Suppressor macrophage (primary cell): ENCODE measurements at regions not wholly inside any gene's neighbourhood (a gene's known extent, or its start where the extent isn't known, plus 50 kb on each side); places are given as distances from the start of the nearest gene placed in this dataset.

ENCODE experiments used
- DNase-seq, 4 experiments: peaks; one replicate each; pipeline ENCODE4 v3.0.0-alpha.2; 2020 to 2022

DNA sequence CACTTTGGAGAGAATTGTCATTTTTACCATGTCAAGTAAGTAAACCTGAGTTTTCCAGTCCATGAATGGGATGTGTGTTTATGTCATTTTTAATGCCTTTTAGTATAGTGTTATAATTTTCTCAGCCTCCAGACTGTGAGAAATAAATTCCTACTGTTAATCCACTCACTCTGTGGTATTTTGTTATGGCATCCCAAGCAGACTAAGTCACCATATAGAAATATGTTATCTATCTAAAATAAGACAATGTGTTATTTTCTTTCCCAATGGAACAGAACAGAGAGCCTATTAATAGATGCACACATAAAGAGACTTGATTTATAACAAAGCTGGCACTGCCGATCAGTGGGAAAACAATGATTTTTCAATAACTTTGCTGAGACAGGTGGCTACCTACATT lies 70.2 kb upstream of the SLC4A11 start:
- no peak for DNase-seq

DNA sequence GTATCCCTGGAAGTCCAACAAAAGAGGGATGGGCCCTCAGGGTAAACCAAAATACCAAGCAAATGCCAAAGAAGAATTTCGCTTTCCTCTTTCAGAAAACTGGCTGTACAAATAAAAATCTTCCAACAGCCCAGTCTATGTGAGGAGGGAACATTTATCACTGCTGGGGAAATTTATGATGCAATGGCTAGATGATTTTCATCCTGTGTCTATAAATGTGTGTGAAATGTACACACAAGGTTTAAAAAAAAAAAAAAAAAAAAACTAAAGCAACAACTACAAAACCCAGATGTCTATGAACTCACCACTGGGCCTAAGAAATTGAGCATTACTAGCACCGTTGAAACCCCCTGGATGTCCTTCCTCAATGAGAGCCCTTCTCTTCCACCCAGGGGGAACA lies 68.7 kb upstream of the SLC4A11 start:
- DNase-seq, result peak in 2 of 4 experiments; percentile 31 to 32

DNA sequence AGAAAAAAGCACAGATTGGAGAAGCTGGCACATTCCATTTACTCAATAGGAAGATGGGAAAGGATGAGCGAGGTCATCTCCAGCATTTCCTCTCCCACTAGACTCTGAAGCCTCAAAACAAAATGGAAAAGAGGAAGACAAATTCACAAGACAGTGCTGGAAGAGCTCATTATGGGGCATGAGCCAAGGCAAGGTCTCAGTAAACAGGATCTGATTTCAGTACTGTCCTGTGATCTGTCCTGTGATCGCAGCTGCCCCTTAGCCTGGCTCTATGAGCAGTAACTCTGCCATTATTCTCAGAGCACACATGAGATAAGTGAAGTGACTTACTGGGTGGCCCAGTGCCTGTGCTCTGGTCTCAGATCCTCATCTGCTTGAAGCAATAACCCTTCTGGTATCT lies 68.1 kb upstream of the SLC4A11 start:
- DNase-seq, result peak; percentile 83 to 93 (median 90)

DNA sequence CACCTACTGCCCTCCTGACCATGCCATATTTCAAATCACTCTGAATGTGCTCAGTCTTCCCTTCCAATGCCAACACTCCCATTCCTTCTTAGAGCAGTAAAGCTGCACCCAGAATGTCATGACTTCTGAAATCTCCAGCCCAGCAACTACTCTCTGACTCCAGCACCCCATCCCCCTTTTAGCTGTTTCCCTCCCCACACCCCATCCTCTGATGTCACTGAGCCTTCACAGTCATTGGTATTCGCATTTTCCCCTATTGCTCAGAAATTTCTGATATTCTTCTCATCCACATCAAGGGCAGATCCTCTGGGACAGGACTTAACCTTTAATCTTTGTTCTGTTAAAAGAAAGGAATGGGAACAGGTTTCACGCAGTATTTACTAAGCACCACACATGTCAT lies 67.1 kb upstream of the SLC4A11 start:
- DNase-seq, result no peak

DNA sequence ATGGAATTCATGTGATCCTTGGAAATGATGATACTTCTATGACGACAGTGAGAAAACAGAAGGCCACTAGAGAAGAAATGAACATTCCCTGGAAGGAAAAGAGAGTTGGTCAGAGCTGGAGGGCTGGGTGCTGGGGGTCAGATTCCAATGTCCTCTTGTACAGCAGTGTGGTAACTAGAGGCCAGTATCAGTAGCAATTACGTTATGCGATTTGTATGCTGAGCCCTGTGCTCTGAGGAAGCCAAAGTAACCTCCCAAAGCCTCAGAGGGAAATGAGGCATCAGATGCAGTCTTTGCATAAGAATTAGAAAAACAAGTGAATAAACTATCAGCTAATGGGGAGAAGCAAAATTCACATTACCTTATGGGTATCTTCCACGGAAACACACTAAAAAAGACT lies 65.5 kb upstream of the SLC4A11 start:
- no peak for DNase-seq

DNA sequence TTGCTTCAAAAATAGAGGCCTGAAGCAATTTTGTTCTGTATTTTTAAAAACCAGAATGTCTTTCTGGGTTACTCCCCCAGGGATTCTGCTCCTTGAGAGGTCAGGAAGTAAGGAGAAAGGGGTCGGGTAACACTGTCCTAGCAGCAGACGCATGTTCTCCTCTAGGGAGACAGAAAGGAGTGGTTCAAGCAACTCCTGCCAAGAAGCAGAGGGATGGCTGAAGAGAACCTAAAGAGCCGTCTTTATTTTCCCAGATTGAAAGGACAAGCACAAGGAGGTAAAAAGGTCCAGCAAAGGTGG lies 58.0 kb upstream of the SLC4A11 start:
- no peak for DNase-seq

DNA sequence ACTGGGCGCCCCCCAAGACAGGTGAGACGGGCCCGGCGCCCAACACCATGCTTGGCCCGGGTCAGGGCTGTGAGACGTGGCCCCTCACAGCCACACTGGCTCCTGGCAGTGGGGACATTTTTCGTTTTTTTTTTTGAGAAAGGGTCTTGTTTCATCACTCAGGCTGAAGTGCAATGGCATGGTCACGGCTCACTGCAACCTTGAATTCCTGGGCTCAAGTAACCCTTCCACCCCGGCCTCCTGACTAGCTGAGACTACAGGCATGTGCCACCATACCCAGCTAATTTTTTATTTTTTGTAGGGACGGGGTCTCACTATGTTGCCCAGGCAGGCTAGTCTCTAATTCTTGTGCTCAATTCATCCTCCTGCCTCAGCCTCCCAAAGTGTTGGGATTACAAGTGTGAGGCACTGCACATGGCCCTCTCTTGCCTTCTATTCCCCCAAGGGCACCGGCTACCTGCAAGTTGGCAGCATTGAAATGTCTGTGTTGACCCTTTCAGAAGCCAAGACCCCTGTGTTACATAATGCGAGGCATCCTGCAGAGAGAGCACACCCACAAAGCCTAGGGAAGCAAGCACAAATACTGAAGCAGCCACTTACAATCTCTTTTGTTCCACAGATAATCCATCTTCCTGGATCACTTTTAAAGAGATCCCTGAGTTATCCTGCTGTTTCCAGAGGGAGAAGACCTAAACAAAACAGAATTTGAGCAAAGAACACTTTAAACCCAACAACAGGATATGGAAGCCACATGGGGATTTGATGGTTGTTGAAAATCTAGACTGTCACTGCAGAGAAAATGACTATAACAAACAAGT lies 57.5 kb upstream of the SLC4A11 start:
- no peak for DNase-seq
